ENCODE measurements at regions not wholly inside any gene's neighbourhood (a gene's known extent, or its start where the extent isn't known, plus 50 kb on each side); places are given as distances from the start of the nearest gene placed in this dataset.

DNA sequence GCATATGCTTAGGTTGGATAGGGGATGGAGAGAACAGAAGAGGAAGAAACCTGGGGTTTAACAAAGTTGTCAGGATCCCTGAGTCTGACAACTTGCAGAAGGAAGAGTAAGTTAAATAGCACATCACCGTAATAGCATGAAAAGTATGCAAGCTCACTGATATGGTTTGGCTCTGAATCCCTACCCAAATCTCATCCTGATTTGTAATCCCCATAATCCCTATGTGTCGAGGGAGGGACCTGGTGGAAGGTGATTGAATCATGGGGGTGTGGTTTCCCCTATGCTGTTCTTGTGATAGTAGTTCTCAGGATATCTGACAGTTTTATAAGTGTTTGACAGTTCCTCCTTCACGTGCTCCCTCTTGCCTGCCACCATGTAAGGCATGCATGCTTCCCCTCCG is 193.3 kb downstream of the PSAT1 start:
- Histone ChIP-seq H3K4me1 (ENCODE audit: control insufficient read depth, insufficient read depth, low read length) (no peaks in the 10 kb centered on the region), H3K4me3 (ENCODE audit: low read length) (no peak overlapping the region), H3K27ac (ENCODE audit: low read length) (no peak overlapping the region), H3K27me3 (ENCODE audit: control insufficient read depth, insufficient read depth, low read length) (no peaks in the 10 kb centered on the region), H3K36me3 (ENCODE audit: control insufficient read depth, insufficient read depth, low read length) (no peaks in the 10 kb centered on the region), H3K9me3 (ENCODE audit: control insufficient read depth, low read depth, low read length) (no peaks in the 10 kb centered on the region)
- no peak for DNase-seq
- no CpG with 5 or more reads among the region's 4 CpGs for WGBS (ENCODE audit: insufficient coverage, low lambda C conversion rate)

DNA sequence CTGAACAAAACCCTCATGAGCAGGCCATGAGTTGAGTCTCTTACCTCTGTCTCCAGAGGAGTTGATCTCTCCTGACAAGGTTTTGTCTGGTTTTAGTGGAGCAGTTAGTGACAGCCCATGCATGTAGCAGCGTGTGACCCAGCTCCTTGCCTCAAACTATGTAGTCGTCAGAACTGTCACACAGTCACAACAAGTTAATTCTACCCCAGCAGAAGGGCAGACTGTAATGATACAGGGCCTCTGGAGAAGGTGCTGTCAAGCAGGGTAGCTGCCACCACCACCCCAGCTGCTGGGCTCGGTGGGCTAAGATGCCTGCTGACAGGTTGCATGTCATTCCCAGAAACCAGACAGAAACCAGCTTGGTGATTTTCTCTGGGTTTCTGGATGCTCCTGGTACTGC is 194.5 kb downstream of the PSAT1 start:
- H3K4me3 ChIP-seq (ENCODE audit: low read length), result no peak overlapping the region

DNA sequence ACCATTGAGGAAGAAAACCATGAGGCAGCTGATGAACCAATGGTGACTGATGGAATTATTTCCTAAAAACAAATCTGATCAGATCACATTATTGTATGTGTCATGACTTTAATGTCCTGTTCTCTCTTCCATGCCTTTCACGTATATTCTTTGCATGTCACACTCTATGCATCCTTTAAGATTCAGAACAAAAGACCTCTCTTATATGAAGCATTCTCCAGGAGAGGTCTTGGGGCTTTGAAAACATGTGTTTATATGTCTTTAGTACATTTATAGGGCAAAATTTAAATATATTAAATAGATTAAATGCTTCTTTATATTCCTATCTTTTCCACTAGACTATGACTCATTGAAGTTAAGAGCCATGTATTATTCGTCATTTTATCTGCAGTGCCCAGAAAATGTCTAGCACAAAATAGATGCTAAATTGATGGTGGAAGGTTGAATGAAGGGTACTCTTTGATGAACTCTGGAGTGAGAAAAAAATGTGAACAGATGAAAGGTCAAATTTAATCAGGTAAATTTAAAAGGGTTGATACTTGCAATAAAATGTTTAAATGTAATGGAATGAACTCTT is 196.3 kb downstream of the PSAT1 start:
- no peak for DNase-seq
- Histone ChIP-seq H3K4me1 (ENCODE audit: control insufficient read depth, insufficient read depth, low read length) (no peaks in the 10 kb centered on the region), H3K27me3 (ENCODE audit: control insufficient read depth, insufficient read depth, low read length) (no peaks in the 10 kb centered on the region), H3K9me3 (ENCODE audit: control insufficient read depth, low read depth, low read length) (no peaks in the 10 kb centered on the region), H3K36me3 (ENCODE audit: control insufficient read depth, insufficient read depth, low read length) (no peaks in the 10 kb centered on the region), H3K27ac (ENCODE audit: low read length) (no peak overlapping the region), H3K4me3 (ENCODE audit: low read length) (no peak overlapping the region)
- WGBS (ENCODE audit: insufficient coverage, low lambda C conversion rate), result 100% methylated on average over 1 of the region's 2 CpGs

More for the DNA sequence above, 194.5 kb downstream of the PSAT1 start:
- H3K4me1 ChIP-seq (ENCODE audit: control insufficient read depth, insufficient read depth, low read length), result no peaks in the 10 kb centered on the region
- WGBS (ENCODE audit: insufficient coverage, low lambda C conversion rate), result no CpG with 5 or more reads among the region's 3 CpGs
- H3K27ac ChIP-seq (ENCODE audit: low read length), result no peak overlapping the region
- DNase-seq, result no peak
- H3K27me3 ChIP-seq (ENCODE audit: control insufficient read depth, insufficient read depth, low read length), result no peaks in the 10 kb centered on the region
- H3K36me3 ChIP-seq (ENCODE audit: control insufficient read depth, insufficient read depth, low read length), result no peaks in the 10 kb centered on the region
- H3K9me3 ChIP-seq (ENCODE audit: control insufficient read depth, low read depth, low read length), result no peaks in the 10 kb centered on the region

DNA sequence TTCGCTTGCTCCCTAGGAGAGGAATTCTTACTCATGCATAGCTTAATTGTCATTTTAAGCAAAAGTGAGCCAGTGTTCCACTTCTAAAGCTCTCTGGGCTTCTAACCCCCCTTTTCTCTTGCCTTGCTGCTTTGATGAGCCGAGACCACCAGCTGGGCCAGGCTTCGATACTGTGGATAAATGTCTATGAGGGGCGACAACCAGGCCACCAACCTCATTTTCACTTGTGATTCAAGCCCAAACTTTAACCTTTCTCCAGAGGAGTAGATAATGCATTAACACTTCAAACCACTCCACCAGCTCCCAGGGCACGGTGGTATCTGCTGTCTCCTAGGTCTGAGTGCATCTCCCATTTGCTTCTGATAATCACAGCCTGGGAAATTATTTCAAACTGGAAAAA is 205.6 kb downstream of the PSAT1 start:
- WGBS (ENCODE audit: insufficient coverage, low lambda C conversion rate), result no CpG with 5 or more reads among the region's 5 CpGs
- H3K4me1 ChIP-seq (ENCODE audit: control insufficient read depth, insufficient read depth, low read length), result no peaks in the 10 kb centered on the region
- no peak for DNase-seq
- no peak overlapping the region for H3K4me3 ChIP-seq (ENCODE audit: low read length)
- no peaks in the 10 kb centered on the region for H3K27me3 ChIP-seq (ENCODE audit: control insufficient read depth, insufficient read depth, low read length)
- H3K9me3 ChIP-seq (ENCODE audit: control insufficient read depth, low read depth, low read length), result no peaks in the 10 kb centered on the region
- no peaks in the 10 kb centered on the region for H3K36me3 ChIP-seq (ENCODE audit: control insufficient read depth, insufficient read depth, low read length)
- H3K27ac ChIP-seq (ENCODE audit: low read length), result no peak overlapping the region

DNA sequence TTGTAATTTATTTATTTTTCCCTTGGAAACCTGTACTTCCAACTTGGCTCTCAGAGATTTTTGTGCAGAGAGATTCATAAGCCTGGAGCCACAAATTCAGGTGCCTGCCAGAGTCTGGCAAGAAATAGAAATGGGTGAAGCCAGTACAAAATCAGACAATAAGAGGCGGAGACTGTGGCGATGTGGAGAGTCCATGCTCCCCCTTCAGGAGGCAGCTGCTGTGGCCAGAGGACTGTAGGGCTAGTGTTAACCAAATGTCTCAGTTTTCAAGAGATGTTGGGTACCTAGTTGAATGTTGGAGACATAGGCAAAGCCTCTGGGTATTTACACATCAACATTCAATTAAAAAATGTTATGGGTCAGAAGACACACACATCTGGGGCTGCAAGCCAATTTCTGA is 208.6 kb downstream of the PSAT1 start:
- Histone ChIP-seq H3K4me1 (ENCODE audit: control insufficient read depth, insufficient read depth, low read length) (no peaks in the 10 kb centered on the region), H3K27ac (ENCODE audit: low read length) (no peak overlapping the region), H3K36me3 (ENCODE audit: control insufficient read depth, insufficient read depth, low read length) (no peaks in the 10 kb centered on the region), H3K4me3 (ENCODE audit: low read length) (no peak overlapping the region), H3K27me3 (ENCODE audit: control insufficient read depth, insufficient read depth, low read length) (no peaks in the 10 kb centered on the region), H3K9me3 (ENCODE audit: control insufficient read depth, low read depth, low read length) (no peaks in the 10 kb centered on the region)
- WGBS (ENCODE audit: insufficient coverage, low lambda C conversion rate), result 100% methylated on average over 2 of the region's 2 CpGs
- no peak for DNase-seq

DNA sequence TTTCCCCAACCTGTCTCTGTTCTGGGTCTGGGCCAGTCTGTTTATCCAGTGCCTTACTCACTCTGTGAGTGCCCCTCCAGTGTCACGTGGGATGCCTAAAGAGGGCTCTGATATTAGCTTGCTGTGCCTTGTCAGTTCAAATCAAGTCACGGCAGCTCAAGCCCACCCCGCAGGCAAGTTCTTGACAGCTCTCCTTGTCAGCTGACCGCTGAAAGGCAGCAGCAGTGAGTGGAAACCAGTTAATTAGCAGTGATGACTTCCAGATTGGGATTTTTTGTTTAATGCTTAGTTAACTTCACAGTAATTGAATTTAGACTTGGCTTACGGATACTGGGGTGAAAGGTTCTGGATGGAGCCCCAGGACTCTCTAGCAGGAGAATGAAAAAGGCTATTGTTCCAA is 210.1 kb downstream of the PSAT1 start:
- no peak for DNase-seq
- WGBS (ENCODE audit: insufficient coverage, low lambda C conversion rate), result no CpG with 5 or more reads among the region's 5 CpGs
- no peaks in the 10 kb centered on the region for H3K9me3 ChIP-seq (ENCODE audit: control insufficient read depth, low read depth, low read length)

DNA sequence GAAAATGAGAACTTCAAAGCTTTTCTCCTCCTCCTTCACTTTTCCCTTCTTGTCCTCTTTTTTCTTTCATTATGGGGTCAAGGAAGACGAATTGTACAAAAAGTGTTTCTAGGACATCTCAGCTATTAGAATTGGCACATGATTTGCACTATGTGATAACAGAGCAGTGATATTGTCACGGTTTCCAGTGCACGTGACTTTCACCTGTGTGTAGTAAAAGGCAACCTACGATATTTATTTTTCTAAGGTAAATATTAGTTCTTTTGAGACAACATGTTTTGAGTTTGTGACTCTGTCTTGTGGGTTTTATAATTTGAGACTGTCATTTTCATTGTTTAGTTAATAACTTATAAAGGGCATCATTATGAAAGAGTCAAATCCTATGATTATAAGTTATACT is 213.1 kb downstream of the PSAT1 start:
- DNase-seq, result no peak
- Histone ChIP-seq H3K36me3 (ENCODE audit: control insufficient read depth, insufficient read depth, low read length) (no peaks in the 10 kb centered on the region), H3K4me1 (ENCODE audit: control insufficient read depth, insufficient read depth, low read length) (no peaks in the 10 kb centered on the region), H3K27ac (ENCODE audit: low read length) (no peak overlapping the region), H3K9me3 (ENCODE audit: control insufficient read depth, low read depth, low read length) (no peaks in the 10 kb centered on the region), H3K27me3 (ENCODE audit: control insufficient read depth, insufficient read depth, low read length) (no peaks in the 10 kb centered on the region), H3K4me3 (ENCODE audit: low read length) (no peak overlapping the region)
- WGBS (ENCODE audit: insufficient coverage, low lambda C conversion rate), result 17% methylated on average over 2 of the region's 4 CpGs

More for the DNA sequence above, 210.1 kb downstream of the PSAT1 start:
- H3K27me3 ChIP-seq (ENCODE audit: control insufficient read depth, insufficient read depth, low read length), result no peaks in the 10 kb centered on the region
- no peak overlapping the region for H3K27ac ChIP-seq (ENCODE audit: low read length)
- no peak overlapping the region for H3K4me3 ChIP-seq (ENCODE audit: low read length)
- H3K36me3 ChIP-seq (ENCODE audit: control insufficient read depth, insufficient read depth, low read length), result no peaks in the 10 kb centered on the region
- H3K4me1 ChIP-seq (ENCODE audit: control insufficient read depth, insufficient read depth, low read length), result no peaks in the 10 kb centered on the region

DNA sequence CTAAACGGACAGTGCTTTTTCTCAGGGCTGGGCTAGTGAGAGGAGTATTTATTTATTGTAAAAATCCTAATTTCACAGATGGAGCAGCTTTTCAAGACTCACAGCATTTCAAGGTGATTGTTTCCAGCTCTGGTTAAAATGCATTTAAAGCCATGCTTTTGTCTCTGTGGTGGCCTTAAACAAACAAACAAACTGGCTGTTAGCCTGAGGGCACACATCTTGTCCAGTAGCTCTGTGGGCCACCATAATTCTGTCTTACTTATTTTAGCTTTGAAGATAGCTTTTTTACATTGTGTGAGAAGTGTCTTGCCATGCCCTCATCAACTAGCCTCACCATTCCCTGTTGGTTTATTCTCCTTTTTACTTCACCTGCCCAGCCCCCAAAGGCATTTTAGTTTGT is 218.2 kb downstream of the PSAT1 start:
- H3K27me3 ChIP-seq (ENCODE audit: control insufficient read depth, insufficient read depth, low read length), result no peaks in the 10 kb centered on the region
- peaks cover 2% of the 10 kb centered on the region for H3K9me3 ChIP-seq (ENCODE audit: control insufficient read depth, low read depth, low read length)
- no peaks in the 10 kb centered on the region for H3K4me1 ChIP-seq (ENCODE audit: control insufficient read depth, insufficient read depth, low read length)
- no peak overlapping the region for H3K27ac ChIP-seq (ENCODE audit: low read length)
- H3K36me3 ChIP-seq (ENCODE audit: control insufficient read depth, insufficient read depth, low read length), result no peaks in the 10 kb centered on the region
- WGBS (ENCODE audit: insufficient coverage, low lambda C conversion rate), result 71% methylated on average over 1 of the region's 1 CpG
- DNase-seq, result no peak
- no peak overlapping the region for H3K4me3 ChIP-seq (ENCODE audit: low read length)

DNA sequence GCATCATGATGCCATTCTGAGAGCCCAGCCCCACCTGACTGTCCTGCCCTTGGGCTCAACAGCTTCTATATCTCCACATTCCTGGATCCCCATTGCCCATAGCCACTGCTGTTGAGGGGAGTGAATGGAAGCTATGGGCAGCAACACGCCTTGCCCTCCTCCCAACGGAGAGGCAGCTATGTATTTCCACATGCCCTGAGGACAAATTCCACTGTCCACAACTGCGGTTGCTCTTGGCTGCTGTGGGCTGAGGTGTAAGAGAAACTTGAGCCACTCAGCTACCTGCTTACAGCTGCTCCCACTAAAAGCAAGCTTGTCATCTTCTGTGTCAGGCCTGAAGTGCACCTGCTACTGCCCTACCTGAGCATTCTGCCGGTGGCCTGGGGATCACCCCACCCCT is 222.9 kb downstream of the PSAT1 start:
- Histone ChIP-seq H3K9me3 (ENCODE audit: control insufficient read depth, low read depth, low read length) (peaks cover 6% of the 10 kb centered on the region), H3K27me3 (ENCODE audit: control insufficient read depth, insufficient read depth, low read length) (no peaks in the 10 kb centered on the region), H3K27ac (ENCODE audit: low read length) (no peak overlapping the region), H3K36me3 (ENCODE audit: control insufficient read depth, insufficient read depth, low read length) (no peaks in the 10 kb centered on the region), H3K4me1 (ENCODE audit: control insufficient read depth, insufficient read depth, low read length) (no peaks in the 10 kb centered on the region), H3K4me3 (ENCODE audit: low read length) (no peak overlapping the region)
- no peak for DNase-seq
- WGBS (ENCODE audit: insufficient coverage, low lambda C conversion rate), result no CpG with 5 or more reads among the region's 4 CpGs

DNA sequence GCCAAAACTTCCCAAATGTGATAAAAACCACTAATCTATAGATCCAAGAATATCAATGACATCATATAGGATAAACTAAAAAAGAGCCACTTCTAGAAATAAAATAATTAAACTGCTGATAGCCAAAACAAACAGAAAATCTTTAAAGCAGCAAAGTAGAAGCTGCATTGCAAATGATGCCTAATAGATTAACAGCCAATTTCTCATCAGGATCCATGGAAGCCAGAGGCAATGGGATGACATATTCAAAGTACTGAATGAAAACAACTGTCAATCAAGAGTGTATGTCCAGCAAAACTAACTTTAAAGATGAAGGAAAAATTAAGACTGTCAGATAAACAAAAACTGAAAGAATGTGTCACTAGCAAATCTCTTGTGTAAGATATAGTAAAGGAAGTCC is 224.8 kb downstream of the PSAT1 start:
- no peaks in the 10 kb centered on the region for H3K36me3 ChIP-seq (ENCODE audit: control insufficient read depth, insufficient read depth, low read length)
- no peak for DNase-seq
- no peaks in the 10 kb centered on the region for H3K4me1 ChIP-seq (ENCODE audit: control insufficient read depth, insufficient read depth, low read length)
- no peak overlapping the region for H3K27ac ChIP-seq (ENCODE audit: low read length)
- H3K4me3 ChIP-seq (ENCODE audit: low read length), result no peak overlapping the region
- H3K27me3 ChIP-seq (ENCODE audit: control insufficient read depth, insufficient read depth, low read length), result no peaks in the 10 kb centered on the region
- peaks cover 6% of the 10 kb centered on the region for H3K9me3 ChIP-seq (ENCODE audit: control insufficient read depth, low read depth, low read length)

DNA sequence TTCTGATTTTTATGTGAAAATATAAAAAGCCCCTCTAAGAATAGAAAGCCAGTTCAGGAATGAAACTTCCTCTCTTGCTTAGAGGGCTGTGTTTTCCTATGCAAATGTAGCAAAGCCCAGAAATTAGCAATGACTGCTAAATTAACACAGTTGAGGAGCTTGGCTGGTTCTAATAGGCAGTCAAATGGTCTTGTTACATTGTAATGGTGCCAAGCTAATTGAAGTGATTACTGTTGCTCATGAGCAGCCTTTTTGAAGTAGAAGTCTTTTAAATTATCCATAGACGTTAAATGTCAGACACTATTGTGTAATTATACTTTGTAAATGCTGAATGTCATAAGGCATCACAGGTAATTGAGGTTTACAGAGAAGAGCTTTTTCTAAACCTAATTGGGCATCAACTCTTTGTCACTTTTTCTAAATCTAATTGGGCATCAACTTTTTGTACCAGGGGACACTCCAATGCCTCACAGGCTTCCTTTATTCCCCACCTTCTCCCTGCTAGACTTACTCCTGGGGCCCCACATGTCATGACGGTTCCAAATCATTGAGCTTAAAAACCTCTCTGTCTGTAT is 229.1 kb downstream of the PSAT1 start:
- DNase-seq, result no peak
- H3K4me1 ChIP-seq (ENCODE audit: control insufficient read depth, insufficient read depth, low read length), result no peaks in the 10 kb centered on the region
- no peaks in the 10 kb centered on the region for H3K9me3 ChIP-seq (ENCODE audit: control insufficient read depth, low read depth, low read length)
- H3K27me3 ChIP-seq (ENCODE audit: control insufficient read depth, insufficient read depth, low read length), result no peaks in the 10 kb centered on the region
- WGBS (ENCODE audit: insufficient coverage, low lambda C conversion rate), result no CpG with 5 or more reads among the region's 2 CpGs
- no peak overlapping the region for H3K27ac ChIP-seq (ENCODE audit: low read length)
- no peak overlapping the region for H3K4me3 ChIP-seq (ENCODE audit: low read length)
- no peaks in the 10 kb centered on the region for H3K36me3 ChIP-seq (ENCODE audit: control insufficient read depth, insufficient read depth, low read length)

All from large intestine (tissue), 3 donors.